GM19468 (cell line): ENCODE measurements at regions not wholly inside any gene's neighbourhood (a gene's known extent, or its start where the extent isn't known, plus 50 kb on each side); places are given as distances from the start of the nearest gene placed in this dataset.
"Not testable (repeated sequence)": the region's sequence is repeated elsewhere in the genome, so short reads cannot be mapped to it uniquely, and the experiment has no call there.

Experiments used
- ATAC-seq: cut with Tn5 transposase; IDR thresholded peaks from one replicate; pipeline ENCODE4 v1.9.1; 2021; ENCODE audit warnings: mild to moderate bottlenecking, moderate library complexity, moderate number of reproducible peaks; ENCODE audit not compliant: unreplicated experiment; ENCODE audit errors: extremely low read depth

DNA sequence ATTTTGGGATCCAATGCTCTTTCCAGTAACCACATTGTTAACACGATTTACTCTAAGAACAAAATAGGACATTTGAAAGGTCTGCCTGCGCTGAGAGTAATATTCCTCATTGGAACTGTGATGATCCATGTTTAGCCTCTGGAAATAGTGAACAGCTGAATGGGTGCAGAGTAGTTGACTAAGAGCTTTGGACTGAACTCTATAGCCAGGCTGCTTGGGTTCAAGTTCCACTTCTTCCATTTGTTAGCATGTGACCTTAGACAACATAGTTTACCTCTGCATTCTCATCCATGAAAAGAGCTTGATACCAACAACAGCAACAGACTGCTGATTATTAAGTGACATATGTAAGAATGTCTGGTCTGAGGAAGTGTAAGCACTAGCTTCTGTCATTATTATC lies 128.3 kb upstream of the MMADHC start:
- no peak for ATAC-seq

DNA sequence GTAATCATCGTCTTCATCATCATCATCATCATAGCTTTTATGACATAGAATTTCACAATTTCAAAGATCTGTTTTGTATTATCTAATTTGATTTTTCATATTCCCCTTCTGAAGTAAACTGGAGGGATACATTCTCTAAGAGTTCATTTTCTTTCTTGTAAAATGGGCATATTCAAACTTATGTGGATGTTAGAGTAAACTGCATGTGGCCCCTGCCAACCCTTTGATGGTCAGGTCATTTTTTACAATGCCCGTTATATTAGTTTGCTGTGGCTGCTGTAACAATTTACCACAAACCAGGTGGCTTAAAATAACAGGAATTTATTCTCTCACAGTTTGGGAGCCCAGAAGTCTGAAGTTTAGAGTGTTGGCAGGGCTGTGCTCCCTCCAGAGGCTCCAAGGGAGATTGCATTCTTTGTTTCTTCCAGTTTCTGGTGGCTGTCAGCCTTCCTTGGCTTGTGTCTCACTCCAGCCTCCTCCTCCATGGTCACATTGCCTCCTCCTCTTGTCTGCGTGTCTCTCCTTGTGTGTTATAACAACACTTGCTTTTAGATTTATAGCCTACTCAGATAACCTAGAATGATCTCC lies 127.5 kb upstream of the MMADHC start:
- no peak for ATAC-seq

DNA sequence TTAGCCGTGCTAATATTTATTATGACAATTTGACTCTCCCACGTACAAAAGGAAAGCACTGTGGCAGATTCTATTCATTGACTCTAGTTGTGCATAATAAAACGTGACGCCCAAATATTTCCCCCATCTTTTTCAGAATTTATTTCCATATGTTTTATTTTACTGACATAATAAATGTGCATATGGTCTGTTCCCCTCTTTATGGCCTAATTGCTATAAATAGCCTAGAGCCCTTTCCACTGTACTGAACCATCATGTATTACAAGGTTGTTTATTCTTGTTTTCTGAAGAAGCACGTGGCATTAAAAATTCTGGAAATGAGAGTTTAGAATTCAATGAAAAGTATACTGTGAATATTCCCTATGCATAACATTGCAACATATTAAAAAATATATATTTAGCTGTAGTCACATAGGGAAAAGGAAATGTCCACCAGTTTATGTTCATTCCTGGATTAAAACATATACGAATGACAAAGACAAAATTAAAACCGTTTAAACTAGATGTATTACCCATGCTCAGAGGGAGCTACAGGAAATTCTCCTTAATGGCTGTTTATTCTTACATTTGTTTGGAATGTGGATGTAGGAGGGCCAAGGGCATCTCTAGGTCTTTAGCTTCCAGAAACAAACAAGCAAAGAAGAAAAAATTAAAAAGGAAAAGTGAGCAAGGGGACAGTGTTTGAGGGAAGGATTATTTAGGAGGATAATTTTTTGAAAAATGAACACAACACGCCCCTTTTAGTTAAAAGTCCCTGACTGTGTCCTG lies 122.1 kb upstream of the MMADHC start:
- no peak for ATAC-seq

DNA sequence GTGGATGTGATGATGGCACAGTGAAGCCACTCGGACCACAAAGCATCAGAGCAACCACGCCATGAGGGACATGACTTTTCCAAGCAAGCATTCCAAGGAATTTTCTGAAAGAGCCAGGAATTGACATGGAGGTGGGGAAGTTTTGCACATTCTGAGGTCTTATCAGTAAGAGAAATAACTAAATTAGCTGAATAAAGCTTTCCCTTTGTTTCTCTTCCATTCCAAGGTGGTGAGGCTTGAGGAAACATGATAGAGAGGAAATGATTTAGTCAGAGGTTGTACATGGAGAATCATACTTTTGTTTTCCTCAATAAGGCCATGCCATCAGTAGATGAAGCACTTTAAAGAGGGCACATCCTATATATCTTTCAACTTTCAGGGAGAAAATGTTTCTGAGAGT lies 115.7 kb upstream of the MMADHC start:
- no peak for ATAC-seq

DNA sequence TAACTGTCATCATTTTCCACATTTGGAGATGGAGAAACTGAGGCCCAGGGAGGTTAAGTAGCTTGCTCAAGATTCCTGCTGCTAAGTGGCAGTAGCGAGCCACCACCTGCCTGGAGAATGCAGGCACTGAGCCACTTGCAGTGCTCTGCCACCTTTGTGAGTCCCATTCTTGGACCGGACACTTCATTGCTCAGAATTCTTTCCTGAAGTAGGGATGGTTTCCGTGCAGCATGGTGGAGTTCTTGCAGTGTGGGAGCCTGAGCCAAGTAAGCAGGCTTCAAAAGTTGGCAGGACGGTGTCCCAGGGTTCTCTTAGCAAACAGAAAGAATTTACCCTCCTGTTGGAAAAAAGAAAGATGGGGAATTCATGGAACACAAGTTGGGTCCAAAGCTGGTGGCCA lies 115.0 kb upstream of the MMADHC start:
- no peak for ATAC-seq

DNA sequence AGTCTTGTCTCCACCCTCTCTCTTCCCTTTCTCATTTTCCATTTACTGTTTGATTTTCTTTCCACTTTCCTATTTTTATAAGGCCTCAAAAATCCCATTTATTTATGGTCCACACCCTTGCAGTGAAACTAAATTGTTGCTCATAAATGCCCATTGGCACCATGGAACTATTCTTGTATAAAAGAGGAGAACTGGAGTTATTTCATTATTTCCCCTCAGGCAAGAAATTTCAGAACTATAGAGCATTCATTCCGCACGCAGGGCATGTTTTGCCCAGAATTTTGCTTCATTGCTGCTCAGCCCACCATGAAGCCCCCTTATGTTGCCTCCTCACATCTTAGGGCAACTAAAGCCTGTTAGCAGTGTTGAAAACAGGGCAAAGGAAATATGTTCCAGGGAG lies 113.7 kb upstream of the MMADHC start:
- ATAC-seq: no peak

DNA sequence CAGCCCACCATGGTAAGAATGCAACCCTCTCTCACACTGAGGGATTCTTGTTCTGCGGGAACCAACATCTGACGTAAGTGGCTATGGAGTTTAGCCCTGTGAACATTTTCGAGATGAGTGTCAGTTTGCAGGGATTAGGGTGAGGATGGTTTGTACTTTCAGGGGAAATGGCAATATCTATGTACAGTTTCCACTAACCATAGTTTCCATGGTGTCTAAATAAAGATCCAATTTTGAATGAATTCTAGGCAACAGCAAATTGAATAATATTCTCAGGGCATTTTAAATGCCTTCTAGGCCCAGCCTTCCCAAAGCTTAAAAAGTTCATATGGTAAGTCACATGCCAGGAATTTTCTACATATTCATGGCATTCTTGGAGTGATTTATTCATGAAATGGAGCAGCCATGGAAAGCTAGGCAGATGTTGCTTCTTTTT lies 105.4 kb upstream of the MMADHC start:
- no peak for ATAC-seq

DNA sequence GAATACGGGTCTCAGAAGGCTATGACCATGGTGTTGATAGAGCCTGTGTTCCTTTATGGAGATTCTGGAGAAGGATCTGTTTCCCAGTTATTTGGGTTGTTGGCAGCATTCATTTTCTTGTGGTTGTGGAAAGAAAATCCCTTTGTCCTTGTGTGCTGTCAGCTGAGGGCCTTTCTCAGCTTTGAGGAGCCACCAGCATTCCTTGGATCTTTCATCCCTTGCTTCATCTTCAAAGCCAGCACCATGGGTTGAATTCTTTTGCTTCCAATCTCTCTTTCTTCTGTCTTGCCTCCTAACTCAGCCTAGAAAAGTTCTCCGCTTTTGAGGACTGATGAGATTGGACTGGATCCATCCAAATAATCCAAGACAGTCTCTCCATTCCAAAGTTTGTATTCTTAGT lies 103.2 kb upstream of the MMADHC start:
- no peak for ATAC-seq

DNA sequence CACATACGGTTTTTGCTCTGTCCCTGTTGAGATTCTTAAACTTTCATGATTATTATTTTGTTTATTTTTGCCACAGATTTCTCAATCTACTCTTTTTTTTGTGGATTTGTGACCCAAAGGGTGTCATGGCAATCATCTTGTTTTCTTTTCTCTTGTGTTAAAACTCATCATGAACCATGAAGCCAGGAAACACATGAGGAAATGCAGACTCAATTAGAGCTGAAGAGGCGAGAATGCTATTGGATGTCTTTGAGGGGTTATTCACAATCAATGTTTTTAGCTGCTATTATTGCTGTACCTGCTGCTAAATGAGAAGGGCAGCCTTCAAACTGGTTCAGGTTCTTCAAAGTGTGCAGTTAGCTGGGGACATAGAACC lies 99.5 kb upstream of the MMADHC start:
- ATAC-seq: no peak

DNA sequence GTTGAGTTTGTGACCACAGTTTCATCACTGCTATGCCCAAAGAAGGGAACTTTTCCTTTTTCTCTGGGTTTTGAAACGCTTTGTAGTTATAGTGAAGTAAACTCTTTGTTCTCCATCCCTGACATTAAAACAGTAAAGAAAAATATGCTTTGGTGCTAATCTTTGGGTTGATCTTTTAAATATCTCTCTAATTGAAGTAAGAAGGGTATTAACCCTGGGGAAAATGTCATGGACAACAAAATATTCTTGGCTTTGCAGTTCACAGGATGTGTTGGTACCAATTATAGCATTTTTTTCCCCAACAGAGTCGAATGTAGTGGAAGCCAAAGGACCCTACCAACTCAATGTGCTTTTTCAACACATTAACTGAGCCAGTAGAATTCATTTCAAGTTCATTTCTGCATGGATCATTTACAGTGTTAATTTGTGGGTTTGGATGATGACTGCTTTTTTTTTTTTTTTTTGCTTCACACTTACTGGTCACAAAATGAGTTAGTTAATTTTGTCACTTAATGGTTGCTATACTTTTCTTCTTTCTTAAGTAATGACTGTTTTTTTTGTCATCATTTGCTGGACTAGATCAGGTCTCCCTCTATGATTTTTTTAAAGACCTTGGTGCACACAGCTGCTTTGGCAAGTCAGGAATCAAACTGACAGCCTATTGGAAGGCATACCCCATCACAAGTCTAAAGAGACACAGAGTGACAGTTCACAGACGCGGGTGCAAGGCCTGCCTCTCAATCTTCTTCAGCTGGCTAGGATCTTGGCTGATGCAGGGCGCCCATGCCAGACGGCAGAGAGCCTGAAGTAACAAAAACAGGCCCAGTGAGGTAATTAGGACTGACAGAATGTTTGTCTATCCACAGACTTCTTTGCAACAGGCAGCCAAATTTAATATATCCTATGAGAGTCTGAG lies 98.8 kb upstream of the MMADHC start:
- ATAC-seq: no peak

DNA sequence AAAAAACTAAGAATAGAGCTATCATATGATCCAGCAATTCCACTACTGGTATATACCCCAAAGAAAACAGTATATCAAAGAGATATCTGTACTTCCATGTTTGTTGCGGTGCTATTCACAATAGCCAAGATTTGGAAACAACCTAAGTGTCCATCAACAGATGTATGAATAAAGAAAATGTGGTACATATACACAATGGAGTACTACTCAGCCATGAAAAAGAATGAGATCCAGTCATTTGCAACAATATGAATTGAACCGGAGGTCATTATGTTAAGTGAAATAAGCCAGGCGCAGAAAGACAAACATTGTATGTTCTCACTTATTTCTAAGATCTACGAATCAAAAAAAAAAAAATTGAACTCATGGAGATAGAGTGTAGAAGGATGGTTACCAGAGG lies 97.8 kb upstream of the MMADHC start:
- not testable (repeated sequence) for ATAC-seq

DNA sequence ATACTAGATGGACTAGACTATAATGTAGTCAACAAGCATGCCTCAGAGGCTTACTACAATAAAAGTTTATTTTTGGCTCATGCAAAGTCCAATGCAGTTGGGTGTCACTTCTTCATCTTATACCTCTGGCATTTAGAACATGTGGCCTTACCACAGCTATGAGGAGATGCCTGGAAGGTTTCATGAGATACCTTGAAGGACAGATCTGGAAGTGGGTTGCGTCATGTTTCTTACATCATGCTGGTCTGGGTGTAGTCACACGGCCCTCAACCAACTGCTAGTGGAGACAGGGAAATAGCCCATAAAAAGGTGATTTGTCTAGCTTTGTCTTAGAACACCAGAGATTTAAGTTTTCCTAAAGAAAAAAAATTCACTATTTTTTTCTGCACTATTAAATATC lies 91.7 kb upstream of the MMADHC start:
- ATAC-seq: no peak

DNA sequence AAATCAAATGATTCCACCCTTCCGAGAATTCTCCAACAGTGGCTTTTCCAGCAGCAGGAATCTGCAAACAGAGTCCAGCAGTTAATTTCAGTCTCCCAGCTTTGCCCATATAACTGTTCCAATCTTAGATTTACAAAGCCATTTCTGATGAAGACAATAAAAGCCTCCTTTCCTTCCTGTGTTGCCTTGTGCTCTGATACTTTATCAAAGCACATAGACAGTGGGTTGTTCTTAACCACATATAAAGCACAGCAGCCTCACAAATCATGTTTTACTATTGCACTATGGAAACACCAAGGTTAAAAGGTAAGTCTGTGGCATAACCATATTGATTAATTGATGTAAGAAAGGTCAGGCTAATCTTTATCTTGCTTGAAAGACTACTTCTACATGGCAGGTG lies 89.8 kb upstream of the MMADHC start:
- ATAC-seq: no peak

DNA sequence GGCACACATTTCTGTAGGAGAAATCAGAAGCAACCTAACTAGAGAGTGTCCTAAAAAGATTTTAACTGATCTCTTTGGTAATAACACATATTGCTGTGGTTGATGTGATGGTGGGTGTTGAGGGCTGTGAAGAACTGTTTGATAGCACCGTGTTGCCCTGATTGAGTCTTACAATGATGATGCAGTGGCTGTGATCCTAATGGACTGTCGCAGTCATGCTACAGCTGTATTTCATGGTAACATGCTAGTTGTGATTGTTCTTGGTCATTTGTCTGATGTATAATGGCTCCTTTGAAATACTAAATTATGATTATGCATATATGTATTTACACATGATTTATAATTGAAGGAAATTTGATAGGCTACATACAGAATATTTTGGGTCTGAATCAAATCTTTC lies 82.5 kb upstream of the MMADHC start:
- no peak for ATAC-seq

DNA sequence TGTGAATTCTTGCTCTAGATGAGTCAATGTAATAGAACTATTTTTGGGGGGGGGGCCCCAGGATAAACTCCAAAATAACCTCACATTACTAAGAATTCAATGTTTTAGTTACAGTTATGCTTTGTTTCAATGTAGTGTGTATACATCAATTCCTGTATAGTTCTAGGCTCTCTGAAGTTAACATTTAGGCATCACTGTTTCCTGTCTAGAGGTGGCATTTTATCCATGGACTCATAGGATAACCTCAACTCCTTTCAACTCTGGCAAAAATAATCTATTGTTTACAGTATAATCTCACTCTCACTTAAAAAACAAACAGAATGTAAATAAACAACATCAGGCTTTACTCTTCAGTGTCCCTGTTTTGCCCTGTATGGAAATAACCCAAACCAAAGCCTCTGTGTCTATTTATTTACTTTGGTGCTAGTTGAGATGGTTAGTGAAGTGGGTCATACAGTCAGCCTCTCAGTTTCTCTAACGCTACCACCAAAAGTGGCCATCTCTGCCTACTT lies 79.3 kb upstream of the MMADHC start:
- no peak for ATAC-seq

DNA sequence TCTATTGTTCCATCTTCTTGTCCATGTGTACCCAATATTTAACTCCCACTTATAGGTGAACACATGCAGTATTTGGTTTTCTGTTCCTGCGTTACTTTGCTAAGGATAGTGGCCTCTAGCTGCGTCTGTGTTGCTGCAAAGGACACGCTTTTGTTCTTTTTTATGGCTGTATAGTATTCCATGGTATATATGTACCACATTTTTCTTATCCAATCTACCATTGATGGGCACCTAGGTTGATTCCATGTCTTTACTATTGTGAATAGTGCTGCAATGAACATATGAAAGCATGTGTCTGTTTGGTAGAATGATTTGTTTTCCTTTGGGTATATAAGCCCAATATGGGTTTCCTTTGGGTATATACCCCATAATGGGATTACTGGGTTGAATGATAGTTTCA lies 77.3 kb upstream of the MMADHC start:
- no peak for ATAC-seq

DNA sequence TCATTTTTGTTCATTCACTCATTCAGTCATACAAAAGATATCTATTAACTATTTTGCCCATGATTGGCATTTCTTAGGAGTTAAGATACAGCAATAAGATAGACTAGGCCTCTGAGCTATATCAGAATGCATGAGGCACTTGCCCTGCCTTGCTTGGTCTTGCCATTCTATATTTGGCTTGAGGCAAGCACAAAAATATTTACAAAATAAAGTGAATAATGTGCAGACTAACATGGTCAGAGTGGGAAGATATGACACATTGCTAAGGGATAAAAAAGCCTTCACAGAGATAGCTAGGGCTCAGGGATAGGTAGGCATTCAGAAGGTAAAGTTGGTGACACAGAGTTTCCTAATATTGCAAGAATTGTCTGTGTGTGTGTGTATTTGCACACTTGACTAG lies 75.0 kb upstream of the MMADHC start:
- ATAC-seq: no peak

DNA sequence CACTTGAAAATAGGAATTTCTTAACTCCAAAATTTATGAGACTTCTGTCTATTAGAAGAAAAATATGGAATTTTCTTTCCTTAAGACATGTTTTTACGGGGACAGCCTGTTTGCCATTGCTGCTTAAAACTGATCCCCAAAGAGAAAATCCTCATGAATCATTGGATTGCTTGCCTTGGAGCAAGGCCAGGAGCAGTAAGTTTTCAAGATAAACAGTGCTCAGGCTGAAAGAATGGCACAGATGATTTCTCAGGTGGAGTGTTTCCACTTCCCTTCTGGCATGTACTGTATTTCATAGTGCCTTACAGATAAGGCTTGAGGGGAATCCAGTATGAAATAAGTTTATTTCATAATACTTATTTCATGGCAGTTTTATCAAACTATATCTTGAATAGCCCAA lies 74.3 kb upstream of the MMADHC start:
- ATAC-seq: no peak

DNA sequence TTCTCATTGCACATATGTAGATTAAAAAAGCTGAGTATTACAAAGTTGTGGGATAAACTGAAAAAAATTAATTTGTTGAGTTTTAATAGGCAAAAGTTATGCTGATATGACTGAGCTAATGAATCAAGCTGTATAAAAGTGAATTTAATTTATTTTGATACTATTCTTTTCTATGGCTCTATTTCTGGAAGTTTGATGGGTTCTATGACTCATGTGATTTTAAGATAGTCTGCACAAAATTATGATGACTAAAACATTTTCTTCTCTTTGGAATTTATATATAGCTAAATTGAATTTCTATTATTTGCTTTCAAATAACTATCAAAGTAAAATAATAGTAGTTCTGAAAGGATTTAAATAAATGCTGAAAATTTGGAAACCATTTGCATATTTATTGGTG lies 71.0 kb upstream of the MMADHC start:
- no peak for ATAC-seq

DNA sequence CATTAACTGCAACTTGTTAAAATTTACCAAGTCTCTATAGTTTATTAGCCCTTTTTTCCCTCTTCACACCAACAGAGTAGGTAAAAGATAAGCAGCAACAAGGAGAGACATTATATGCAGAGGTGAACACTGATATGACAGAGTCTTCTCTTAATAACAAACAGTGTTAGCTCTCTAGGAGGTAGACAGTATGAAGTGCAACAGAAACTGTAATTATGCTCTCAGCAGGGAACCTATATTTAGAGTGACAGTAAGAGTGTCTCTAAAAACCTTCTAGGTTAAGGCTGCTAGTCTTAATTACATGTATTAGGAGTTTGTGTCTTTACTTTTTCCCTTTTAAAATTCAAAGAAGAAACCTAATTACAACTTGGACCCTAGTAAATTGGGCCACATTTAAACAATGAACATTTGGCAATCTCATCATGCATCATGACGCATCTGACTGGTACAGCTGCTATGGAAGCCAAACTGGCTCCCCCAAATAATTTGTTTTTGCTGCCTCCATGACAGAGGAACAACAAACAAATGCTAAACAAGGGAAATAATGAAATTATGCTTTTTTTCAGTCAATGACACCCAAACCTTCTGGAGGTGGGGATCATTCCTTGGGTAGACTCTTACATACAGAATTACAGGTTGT lies 69.9 kb upstream of the MMADHC start:
- no peak for ATAC-seq

DNA sequence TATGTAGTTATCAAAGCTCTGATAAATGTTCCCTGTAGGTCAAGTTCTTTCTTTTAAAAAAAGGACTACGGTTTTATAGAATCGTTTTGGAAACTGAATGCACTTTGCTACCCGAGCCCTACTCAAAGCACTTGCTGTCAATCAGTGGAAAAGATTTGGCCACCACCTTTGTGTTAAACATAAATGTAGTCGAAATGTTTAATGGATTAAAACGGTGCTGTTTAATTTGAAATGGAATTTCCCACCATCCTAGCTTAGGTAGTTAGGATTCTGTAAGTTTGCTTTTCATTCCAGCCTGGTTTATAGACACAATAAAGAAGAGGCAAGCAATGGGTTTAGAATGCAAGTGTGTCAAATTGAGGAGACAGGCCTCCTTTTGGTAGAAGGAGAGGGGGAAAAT lies 69.4 kb upstream of the MMADHC start:
- no peak for ATAC-seq
